ENCODE measurements at regions not wholly inside any gene's neighbourhood (a gene's known extent, or its start where the extent isn't known, plus 50 kb on each side); places are given as distances from the start of the nearest gene placed in this dataset.
"Not testable (repeated sequence)": the region's sequence is repeated elsewhere in the genome, so short reads cannot be mapped to it uniquely, and the experiment has no call there.

- no peak for TF ChIP-seq EZH2phosphoT487 (IDR thresholded peaks at IDR 0.05)
- TF ChIP-seq CTCF (IDR thresholded peaks at IDR 0.05) = no peak
- no peak for TF ChIP-seq EZH2 (IDR thresholded peaks at IDR 0.05)
- H3K4me3 ChIP-seq = no peak overlapping the region
- no peaks in the 10 kb centered on the region for H3K36me3 ChIP-seq
- no peaks in the 10 kb centered on the region for H3K27me3 ChIP-seq
- no peak overlapping the region for H2AFZ ChIP-seq (replicated peaks)
- H3K9me3 ChIP-seq (ENCODE audit: low read depth) = no peaks in the 10 kb centered on the region
- no peak overlapping the region for H3K27ac ChIP-seq
- no peaks in the 10 kb centered on the region for H4K20me1 ChIP-seq (ENCODE audit: low read depth)
- no peak overlapping the region for H3K9ac ChIP-seq
- no peaks in the 10 kb centered on the region for H3K4me1 ChIP-seq
- H3K36me3 Mint-ChIP-seq = no peaks in the 10 kb centered on the region
- no peaks in the 10 kb centered on the region for H3K79me2 ChIP-seq (ENCODE audit: low read depth)
- H3K4me1 Mint-ChIP-seq = no peaks in the 10 kb centered on the region
- H3K9me3 Mint-ChIP-seq = peaks cover 2% of the 10 kb centered on the region
- no peak overlapping the region for H3K27ac Mint-ChIP-seq
- H3K4me3 Mint-ChIP-seq = no peak overlapping the region
- DNase-seq (ENCODE audit: low spot score) = no peak
- H3F3A ChIP-seq (ENCODE audit: low read depth) = no peaks in the 10 kb centered on the region
- no peaks in the 10 kb centered on the region for H3K27me3 Mint-ChIP-seq (ENCODE audit: insufficient read depth, low read depth)
- H3K4me2 ChIP-seq = no peak overlapping the region
Measured at GRCh38 chrX:76821276-76821675, 393.8 kb downstream of the MAGEE1 start.

GRCh38 chrX:76827672-76828071, 400.2 kb downstream of the MAGEE1 start:
- no peaks in the 10 kb centered on the region for H3K27me3 Mint-ChIP-seq (ENCODE audit: insufficient read depth, low read depth)
- H3K27me3 ChIP-seq = no peaks in the 10 kb centered on the region

GRCh38 chrX:76840902-76841301, 413.4 kb downstream of the MAGEE1 start:
- H3K79me2 ChIP-seq (ENCODE audit: low read depth); H2AFZ ChIP-seq (replicated peaks); H3K4me1 Mint-ChIP-seq; H3F3A ChIP-seq (ENCODE audit: low read depth); H3K27ac ChIP-seq; H3K9ac ChIP-seq; H4K20me1 ChIP-seq (ENCODE audit: low read depth); H3K27me3 ChIP-seq; H3K4me3 ChIP-seq; H3K27me3 Mint-ChIP-seq (ENCODE audit: insufficient read depth, low read depth); H3K4me1 ChIP-seq; H3K4me3 Mint-ChIP-seq; H3K9me3 ChIP-seq (ENCODE audit: low read depth); H3K36me3 ChIP-seq; H3K27ac Mint-ChIP-seq: not testable (repeated sequence)
- DNase-seq (ENCODE audit: low spot score) = peak; percentile 65
- Mint-ChIP-seq H3K36me3 (peaks cover 23% of the 10 kb centered on the region), H3K9me3 (peaks cover 44% of the 10 kb centered on the region)
- H3K4me2 ChIP-seq = peak overlapping the region; percentile 5

More at GRCh38 chrX:76827672-76828071, 400.2 kb downstream of the MAGEE1 start:
- no peak overlapping the region for H3K4me2 ChIP-seq
- H4K20me1 ChIP-seq (ENCODE audit: low read depth) = no peaks in the 10 kb centered on the region
- no peaks in the 10 kb centered on the region for H3K4me1 Mint-ChIP-seq
- DNase-seq (ENCODE audit: low spot score) = no peak
- H3K9me3 ChIP-seq (ENCODE audit: low read depth) = no peaks in the 10 kb centered on the region
- H3K79me2 ChIP-seq (ENCODE audit: low read depth) = no peaks in the 10 kb centered on the region
- peaks cover 2% of the 10 kb centered on the region for H3K9me3 Mint-ChIP-seq
- TF ChIP-seq EZH2 (IDR thresholded peaks at IDR 0.05) (no peak), EZH2phosphoT487 (IDR thresholded peaks at IDR 0.05) (no peak), CTCF (IDR thresholded peaks at IDR 0.05) (no peak)
- H2AFZ ChIP-seq (replicated peaks) = no peak overlapping the region
- H3K4me3 ChIP-seq = no peak overlapping the region
- H3K36me3 ChIP-seq = no peaks in the 10 kb centered on the region
- H3K27ac Mint-ChIP-seq = no peak overlapping the region
- no peak overlapping the region for H3K9ac ChIP-seq
- no peak overlapping the region for H3K4me3 Mint-ChIP-seq
- no peak overlapping the region for H3K27ac ChIP-seq
- H3K4me1 ChIP-seq = no peaks in the 10 kb centered on the region
- no peaks in the 10 kb centered on the region for H3F3A ChIP-seq (ENCODE audit: low read depth)
- peaks cover 5% of the 10 kb centered on the region for H3K36me3 Mint-ChIP-seq

- Mint-ChIP-seq H3K27me3 (ENCODE audit: insufficient read depth, low read depth) (no peaks in the 10 kb centered on the region), H3K4me3 (no peak overlapping the region), H3K36me3 (peaks cover 9% of the 10 kb centered on the region), H3K9me3 (peaks cover 31% of the 10 kb centered on the region), H3K4me1 (no peaks in the 10 kb centered on the region), H3K27ac (no peak overlapping the region)
- H2AFZ ChIP-seq (replicated peaks) = no peak overlapping the region
- no peaks in the 10 kb centered on the region for H3K36me3 ChIP-seq
- H3K79me2 ChIP-seq (ENCODE audit: low read depth) = no peaks in the 10 kb centered on the region
- no peaks in the 10 kb centered on the region for H3F3A ChIP-seq (ENCODE audit: low read depth)
- TF ChIP-seq CTCF (IDR thresholded peaks at IDR 0.05) (peak; percentile 52), EZH2 (IDR thresholded peaks at IDR 0.05) (no peak), EZH2phosphoT487 (IDR thresholded peaks at IDR 0.05) (no peak)
- H3K4me3 ChIP-seq = no peak overlapping the region
- H3K27me3 ChIP-seq = no peaks in the 10 kb centered on the region
- H3K4me2 ChIP-seq = no peak overlapping the region
- H3K27ac ChIP-seq = no peak overlapping the region
- H3K9ac ChIP-seq = no peak overlapping the region
- no peaks in the 10 kb centered on the region for H3K4me1 ChIP-seq
- peak; percentile 13 for DNase-seq (ENCODE audit: low spot score)
- H4K20me1 ChIP-seq (ENCODE audit: low read depth) = no peaks in the 10 kb centered on the region
- peaks cover 6% of the 10 kb centered on the region for H3K9me3 ChIP-seq (ENCODE audit: low read depth)
Measured at GRCh38 chrX:76850851-76851250, 423.3 kb downstream of the MAGEE1 start.
